ENCODE measurements at regions not wholly inside any gene's neighbourhood (a gene's known extent, or its start where the extent isn't known, plus 50 kb on each side); places are given as distances from the start of the nearest gene placed in this dataset.
A peak's percentile ranks its signal among the peaks of the same experiment; 100 is the strongest.

- no peak for DNase-seq (ENCODE audit: low read depth, low spot score)
- Mint-ChIP-seq H3K4me1 (peaks cover 19% of the 10 kb centered on the region), H3K27me3 (ENCODE audit: low read depth) (no peaks in the 10 kb centered on the region), H3K9me3 (peaks cover 10% of the 10 kb centered on the region), H3K27ac (ENCODE audit: unreplicated experiment) (peak overlapping the region; percentile 45), H3K36me3 (ENCODE audit: low read depth) (no peaks in the 10 kb centered on the region), H3K4me3 (no peak overlapping the region)
- no peak for TF ChIP-seq CTCF (conservative IDR thresholded peaks at IDR 0.05)
These were observed 50.8 kb upstream of the ELK3 start for GRCh38 chr12:96143392-96143791.

GRCh38 chr12:96143827-96144565, 50.2 kb upstream of the ELK3 start:
- no peak for TF ChIP-seq CTCF (conservative IDR thresholded peaks at IDR 0.05)
- no peak for DNase-seq (ENCODE audit: low read depth, low spot score)
- H3K36me3 Mint-ChIP-seq (ENCODE audit: low read depth) = no peaks in the 10 kb centered on the region
- H3K9me3 Mint-ChIP-seq = peaks cover 10% of the 10 kb centered on the region
- H3K4me1 Mint-ChIP-seq = peaks cover 19% of the 10 kb centered on the region
- peak overlapping the region; percentile 45 for H3K27ac Mint-ChIP-seq (ENCODE audit: unreplicated experiment)
- no peaks in the 10 kb centered on the region for H3K27me3 Mint-ChIP-seq (ENCODE audit: low read depth)
- H3K4me3 Mint-ChIP-seq = no peak overlapping the region

Data from neural crest cell (in vitro differentiated cells).